HG03439 (cell line): ENCODE measurements at regions not wholly inside any gene's neighbourhood (a gene's known extent, or its start where the extent isn't known, plus 50 kb on each side); places are given as distances from the start of the nearest gene placed in this dataset.

ENCODE experiments used
- ATAC-seq: cut with Tn5 transposase; IDR thresholded peaks from one replicate; pipeline ENCODE4 v1.9.1; 2021; ENCODE audit warnings: mild to moderate bottlenecking, moderate library complexity; ENCODE audit not compliant: unreplicated experiment

- ATAC-seq, result no peak
Observed at GRCh38 chr13:50685956-50686355, 157.5 kb downstream of the DLEU7 start.

GRCh38 chr13:50686551-50686950 lies 156.9 kb downstream of the DLEU7 start:
- ATAC-seq, result no peak

- ATAC-seq, result no peak
Observed at GRCh38 chr13:50687545-50687944, 155.9 kb downstream of the DLEU7 start.

GRCh38 chr13:50690006-50690405 lies 153.5 kb downstream of the DLEU7 start:
- no peak for ATAC-seq

GRCh38 chr13:50691176-50691680 lies 152.3 kb downstream of the DLEU7 start:
- no peak for ATAC-seq

GRCh38 chr13:50691681-50692263 lies 151.7 kb downstream of the DLEU7 start:
- ATAC-seq, result no peak

- ATAC-seq, result no peak
Observed at GRCh38 chr13:50692396-50692915, 151.0 kb downstream of the DLEU7 start.

- no peak for ATAC-seq
Observed at GRCh38 chr13:50693727-50694126, 149.8 kb downstream of the DLEU7 start.

- no peak for ATAC-seq
Observed at GRCh38 chr13:50697746-50698539, 145.5 kb downstream of the DLEU7 start.

- ATAC-seq, result no peak
Observed at GRCh38 chr13:50699874-50700663, 143.4 kb downstream of the DLEU7 start.

GRCh38 chr13:50700664-50701305 lies 142.7 kb downstream of the DLEU7 start:
- ATAC-seq, result no peak

GRCh38 chr13:50701469-50701868 lies 142.0 kb downstream of the DLEU7 start:
- no peak for ATAC-seq

GRCh38 chr13:50706505-50706904 lies 137.0 kb downstream of the DLEU7 start:
- no peak for ATAC-seq

GRCh38 chr13:50707628-50708027 lies 135.9 kb downstream of the DLEU7 start:
- no peak for ATAC-seq

- no peak for ATAC-seq
Observed at GRCh38 chr13:50708461-50708860, 135.0 kb downstream of the DLEU7 start.

- ATAC-seq, result no peak
Observed at GRCh38 chr13:50709058-50709457, 134.4 kb downstream of the DLEU7 start.

GRCh38 chr13:50711131-50711815 lies 132.2 kb downstream of the DLEU7 start:
- no peak for ATAC-seq

GRCh38 chr13:50711996-50712395 lies 131.5 kb downstream of the DLEU7 start:
- no peak for ATAC-seq

- ATAC-seq, result no peak
Observed at GRCh38 chr13:50712456-50712855, 131.0 kb downstream of the DLEU7 start.

- no peak for ATAC-seq
Observed at GRCh38 chr13:50712881-50713280, 130.6 kb downstream of the DLEU7 start.
